ENCODE measurements at regions not wholly inside any gene's neighbourhood (a gene's known extent, or its start where the extent isn't known, plus 50 kb on each side); places are given as distances from the start of the nearest gene placed in this dataset.
"Not testable (repeated sequence)": the region's sequence is repeated elsewhere in the genome, so short reads cannot be mapped to it uniquely, and the experiment has no call there.

GRCh38 chr11:43135966-43136534 is 175.7 kb upstream of the API5 start:
- in situ Hi-C loops (cut with MboI; ENCODE audit: low sequenced_read_pairs in 4 of 4) = no loop called here
- no peak overlapping the region for H3K4me3 ChIP-seq
- DNase-seq (no peak), ATAC-seq (no peak)
- H3K27ac ChIP-seq = no peak overlapping the region
- no peaks in the 10 kb centered on the region for H3K9me3 ChIP-seq
- H3K27me3 ChIP-seq = no peaks in the 10 kb centered on the region
- intact Hi-C loops (cut with DNase I; ENCODE audit: low total_unique reads) = no loop called here
- H3K4me1 ChIP-seq = no peaks in the 10 kb centered on the region
- H3K36me3 ChIP-seq = no peaks in the 10 kb centered on the region
- TF ChIP-seq CTCF (IDR thresholded peaks at IDR 0.05 in 4 of 5, conservative IDR thresholded peaks at IDR 0.05 in 1 of 5) (no peak), POLR2A (IDR thresholded peaks at IDR 0.05) (no peak)

- TF ChIP-seq CTCF (IDR thresholded peaks at IDR 0.05 in 4 of 5, conservative IDR thresholded peaks at IDR 0.05 in 1 of 5) = no peak
- no peak for TF ChIP-seq POLR2A (IDR thresholded peaks at IDR 0.05)
- intact Hi-C loops (cut with DNase I; ENCODE audit: low total_unique reads) = no loop called here
- DNase-seq = no peak
- H3K36me3 ChIP-seq = no peaks in the 10 kb centered on the region
- no peaks in the 10 kb centered on the region for H3K27me3 ChIP-seq
- H3K27ac ChIP-seq = no peak overlapping the region
- H3K4me1 ChIP-seq = no peaks in the 10 kb centered on the region
- no peak for ATAC-seq
- H3K9me3 ChIP-seq = no peaks in the 10 kb centered on the region
- no peak overlapping the region for H3K4me3 ChIP-seq
- in situ Hi-C loops (cut with MboI; ENCODE audit: low sequenced_read_pairs in 4 of 4) = no loop called here
Observed at GRCh38 chr11:43138621-43139140, 173.1 kb upstream of the API5 start.

GRCh38 chr11:43145653-43146052 is 166.1 kb upstream of the API5 start:
- Histone ChIP-seq H3K36me3 (no peaks in the 10 kb centered on the region), H3K27ac (no peak overlapping the region), H3K4me3 (no peak overlapping the region), H3K9me3 (no peaks in the 10 kb centered on the region), H3K27me3 (no peaks in the 10 kb centered on the region), H3K4me1 (no peaks in the 10 kb centered on the region)
- in situ Hi-C loops (cut with MboI; ENCODE audit: low sequenced_read_pairs in 4 of 4) (no loop called here), intact Hi-C loops (cut with DNase I; ENCODE audit: low total_unique reads) (no loop called here)
- DNase-seq = no peak
- TF ChIP-seq CTCF (IDR thresholded peaks at IDR 0.05 in 4 of 5, conservative IDR thresholded peaks at IDR 0.05 in 1 of 5) = no peak
- no peak for TF ChIP-seq POLR2A (IDR thresholded peaks at IDR 0.05)
- ATAC-seq = no peak

- Histone ChIP-seq H3K9me3 (no peaks in the 10 kb centered on the region), H3K27ac (no peak overlapping the region), H3K27me3 (no peaks in the 10 kb centered on the region), H3K4me1 (no peaks in the 10 kb centered on the region), H3K36me3 (no peaks in the 10 kb centered on the region), H3K4me3 (no peak overlapping the region)
- intact Hi-C loops (cut with DNase I; ENCODE audit: low total_unique reads) = no loop called here
- ATAC-seq = no peak
- TF ChIP-seq CTCF (IDR thresholded peaks at IDR 0.05 in 4 of 5, conservative IDR thresholded peaks at IDR 0.05 in 1 of 5) (no peak), POLR2A (IDR thresholded peaks at IDR 0.05) (no peak)
- in situ Hi-C loops (cut with MboI; ENCODE audit: low sequenced_read_pairs in 4 of 4) = no loop called here
- no peak for DNase-seq
Observed at GRCh38 chr11:43150697-43151096, 161.1 kb upstream of the API5 start.

GRCh38 chr11:43164831-43165230 is 147.0 kb upstream of the API5 start:
- Histone ChIP-seq H3K4me1 (no peaks in the 10 kb centered on the region), H3K36me3 (no peaks in the 10 kb centered on the region), H3K4me3 (no peak overlapping the region), H3K9me3 (no peaks in the 10 kb centered on the region), H3K27ac (no peak overlapping the region), H3K27me3 (no peaks in the 10 kb centered on the region)
- intact Hi-C loops (cut with DNase I; ENCODE audit: low total_unique reads) = no loop called here
- no peak for TF ChIP-seq POLR2A (IDR thresholded peaks at IDR 0.05)
- TF ChIP-seq CTCF (IDR thresholded peaks at IDR 0.05 in 4 of 5, conservative IDR thresholded peaks at IDR 0.05 in 1 of 5) = no peak
- no peak for ATAC-seq
- DNase-seq = no peak
- in situ Hi-C loops (cut with MboI; ENCODE audit: low sequenced_read_pairs in 4 of 4) = no loop called here

- H3K4me1 ChIP-seq; H3K4me3 ChIP-seq; DNase-seq; in situ Hi-C loops (cut with MboI; ENCODE audit: low sequenced_read_pairs in 4 of 4); H3K27me3 ChIP-seq; intact Hi-C loops (cut with DNase I; ENCODE audit: low total_unique reads); H3K9me3 ChIP-seq; ATAC-seq; H3K27ac ChIP-seq; H3K36me3 ChIP-seq: not testable (repeated sequence)
Observed at GRCh38 chr11:43165393-43165792, 146.4 kb upstream of the API5 start.

GRCh38 chr11:43168241-43168640 is 143.6 kb upstream of the API5 start:
- intact Hi-C loops (cut with DNase I; ENCODE audit: low total_unique reads); in situ Hi-C loops (cut with MboI; ENCODE audit: low sequenced_read_pairs in 4 of 4); H3K4me3 ChIP-seq; H3K4me1 ChIP-seq; H3K36me3 ChIP-seq; DNase-seq; ATAC-seq; H3K27me3 ChIP-seq; H3K9me3 ChIP-seq; H3K27ac ChIP-seq: not testable (repeated sequence)
